H54 (cell line): ENCODE measurements at regions not wholly inside any gene's neighbourhood (a gene's known extent, or its start where the extent isn't known, plus 50 kb on each side); places are given as distances from the start of the nearest gene placed in this dataset.
A peak's percentile ranks its signal among the peaks of the same experiment; 100 is the strongest.

Source experiments
- DNase-seq: peaks from one replicate; pipeline ENCODE4 v3.0.0; 2011; ENCODE audit warnings: low spot score, mixed read lengths; ENCODE audit not compliant: insufficient read length
- FAIRE-seq: peaks from 3 replicates; lab custom pipeline; 2011; peaks lifted over from hg19 to GRCh38; lab: Jason Lieb, UNC
- POLR2A ChIP-seq: IDR thresholded peaks from 2 replicates; pipeline ENCODE4 v1.6.1; 2011; ENCODE audit warnings: low read depth, mild to moderate bottlenecking, low read length

- no peak for TF ChIP-seq POLR2A
- DNase-seq (no peak), FAIRE-seq (no peak)
Observed at GRCh38 chr5:15447209-15447608, 52.8 kb upstream of the FBXL7 start.

- no peak for TF ChIP-seq POLR2A
- FAIRE-seq (no peak), DNase-seq (no peak)
Observed at GRCh38 chr5:15446552-15446951, 53.4 kb upstream of the FBXL7 start.

- TF ChIP-seq POLR2A: no peak
- DNase-seq (no peak), FAIRE-seq (no peak)
Observed at GRCh38 chr5:15442193-15442570, 57.8 kb upstream of the FBXL7 start.

GRCh38 chr5:15441433-15442192, 58.4 kb upstream of the FBXL7 start:
- no peak for TF ChIP-seq POLR2A
- DNase-seq (no peak), FAIRE-seq (no peak)

GRCh38 chr5:15440434-15440833, 59.5 kb upstream of the FBXL7 start:
- FAIRE-seq (peak; percentile 80), DNase-seq (no peak)
- no peak for TF ChIP-seq POLR2A

- DNase-seq (no peak), FAIRE-seq (no peak)
Observed at GRCh38 chr5:15439801-15440200, 60.2 kb upstream of the FBXL7 start.

GRCh38 chr5:15433709-15434108, 66.3 kb upstream of the FBXL7 start:
- FAIRE-seq: no peak
- no peak for TF ChIP-seq POLR2A
- no peak for DNase-seq

More at GRCh38 chr5:15439801-15440200, 60.2 kb upstream of the FBXL7 start:
- TF ChIP-seq POLR2A: no peak

GRCh38 chr5:15431923-15432322, 68.1 kb upstream of the FBXL7 start:
- TF ChIP-seq POLR2A: no peak
- FAIRE-seq: no peak
- DNase-seq: no peak

- TF ChIP-seq POLR2A: no peak
- DNase-seq: no peak
- FAIRE-seq: no peak
Observed at GRCh38 chr5:15425766-15426165, 74.2 kb upstream of the FBXL7 start.

GRCh38 chr5:15424769-15425168, 75.2 kb upstream of the FBXL7 start:
- no peak for TF ChIP-seq POLR2A
- no peak for DNase-seq
- no peak for FAIRE-seq

GRCh38 chr5:15421921-15422412, 78.0 kb upstream of the FBXL7 start:
- no peak for TF ChIP-seq POLR2A
- no peak for DNase-seq
- FAIRE-seq: no peak

GRCh38 chr5:15421381-15421780, 78.6 kb upstream of the FBXL7 start:
- FAIRE-seq: no peak

GRCh38 chr5:15420201-15420600, 79.8 kb upstream of the FBXL7 start:
- DNase-seq (no peak), FAIRE-seq (no peak)
- TF ChIP-seq POLR2A: no peak

More at GRCh38 chr5:15421381-15421780, 78.6 kb upstream of the FBXL7 start:
- DNase-seq: no peak
- TF ChIP-seq POLR2A: no peak

- no peak for FAIRE-seq
- TF ChIP-seq POLR2A: no peak
- no peak for DNase-seq
Observed at GRCh38 chr5:15417156-15417555, 82.8 kb upstream of the FBXL7 start.

GRCh38 chr5:15406478-15406877, 93.5 kb upstream of the FBXL7 start:
- DNase-seq (no peak), FAIRE-seq (no peak)
- TF ChIP-seq POLR2A: no peak
